Kidney (tissue), 13 donors: ENCODE measurements at regions not wholly inside any gene's neighbourhood (a gene's known extent, or its start where the extent isn't known, plus 50 kb on each side); places are given as distances from the start of the nearest gene placed in this dataset.

Source experiments
- DNase-seq, 5 donors: peaks; one replicate each; pipeline ENCODE4 v3.0.0-alpha.2; 2013 to 2020
- FAIRE-seq: peaks from 2 replicates; lab custom pipeline; 2012; peaks lifted over from hg19 to GRCh38; lab: Jason Lieb, UNC
- H3K27ac ChIP-seq, 2 donors: one replicate each; pipeline ENCODE4 v1.7.0; 2013; ENCODE audit warnings: low read depth in 2 of 2, low read length in 2 of 2, inconsistent platforms in 1 of 2
- H3K27me3 ChIP-seq: one replicate; pipeline ENCODE4 v1.7.1; 2013; ENCODE audit warnings: low read length, inconsistent platforms; ENCODE audit not compliant: control insufficient read depth, insufficient read depth
- H3K36me3 ChIP-seq, 3 donors: one replicate each; pipeline versions ENCODE4 v1.7.0 to v1.7.1; 2013; ENCODE audit warnings: low read length in 3 of 3, control low read depth in 1 of 3, inconsistent platforms in 1 of 3; ENCODE audit not compliant: insufficient read depth in 3 of 3, control insufficient read depth in 2 of 3
- H3K4me1 ChIP-seq, 3 donors: one replicate each; pipeline versions ENCODE4 v1.7.0 to v1.7.1; 2013; ENCODE audit warnings: low read length in 3 of 3, inconsistent platforms in 1 of 3, low read depth in 1 of 3; ENCODE audit not compliant: control insufficient read depth in 2 of 3, insufficient read depth in 2 of 3
- H3K4me3 ChIP-seq, 3 donors: one replicate each; pipeline versions ENCODE4 v1.7.0 to v1.8.1; 2013; ENCODE audit warnings: low read length in 3 of 3, control low read depth in 1 of 3, inconsistent platforms in 1 of 3
- H3K9ac ChIP-seq, 3 donors: one replicate each; pipeline versions ENCODE4 v1.7.0 to v1.7.1; 2013; ENCODE audit warnings: low read length in 3 of 3, control low read depth in 1 of 3, inconsistent platforms in 1 of 3
- H3K9me3 ChIP-seq, 3 donors: one replicate each; pipeline versions ENCODE4 v1.7.0 to v1.7.1; 2013; ENCODE audit warnings: low read length in 3 of 3, control low read depth in 1 of 3, inconsistent platforms in 1 of 3; ENCODE audit not compliant: control insufficient read depth in 2 of 3, insufficient read depth in 1 of 3
- intact Hi-C: fragments of 100-400 bp; cut with DNase I; formaldehyde crosslinking; loops from one replicate; pipeline ENCODE4 v1.11.1; 2022
- TF ChIP-seq, protein P1 (sequence below): IDR thresholded peaks from 3 replicates; pipeline ENCODE4 v1.5.1; 2012; ENCODE audit warnings: mild to moderate bottlenecking, moderate library complexity, borderline replicate concordance; ENCODE audit not compliant: insufficient read depth; ENCODE audit errors: extremely low read depth
- donor health status: control.
- donor health status: control.
- donor health status: control.
- donor health status: control.
- donor health status: control.
- donor health status: DM: yes; HTN: yes; CAD: no.
- donor health status: Normal renal cell carcinoma (clear cell type).

DNA sequence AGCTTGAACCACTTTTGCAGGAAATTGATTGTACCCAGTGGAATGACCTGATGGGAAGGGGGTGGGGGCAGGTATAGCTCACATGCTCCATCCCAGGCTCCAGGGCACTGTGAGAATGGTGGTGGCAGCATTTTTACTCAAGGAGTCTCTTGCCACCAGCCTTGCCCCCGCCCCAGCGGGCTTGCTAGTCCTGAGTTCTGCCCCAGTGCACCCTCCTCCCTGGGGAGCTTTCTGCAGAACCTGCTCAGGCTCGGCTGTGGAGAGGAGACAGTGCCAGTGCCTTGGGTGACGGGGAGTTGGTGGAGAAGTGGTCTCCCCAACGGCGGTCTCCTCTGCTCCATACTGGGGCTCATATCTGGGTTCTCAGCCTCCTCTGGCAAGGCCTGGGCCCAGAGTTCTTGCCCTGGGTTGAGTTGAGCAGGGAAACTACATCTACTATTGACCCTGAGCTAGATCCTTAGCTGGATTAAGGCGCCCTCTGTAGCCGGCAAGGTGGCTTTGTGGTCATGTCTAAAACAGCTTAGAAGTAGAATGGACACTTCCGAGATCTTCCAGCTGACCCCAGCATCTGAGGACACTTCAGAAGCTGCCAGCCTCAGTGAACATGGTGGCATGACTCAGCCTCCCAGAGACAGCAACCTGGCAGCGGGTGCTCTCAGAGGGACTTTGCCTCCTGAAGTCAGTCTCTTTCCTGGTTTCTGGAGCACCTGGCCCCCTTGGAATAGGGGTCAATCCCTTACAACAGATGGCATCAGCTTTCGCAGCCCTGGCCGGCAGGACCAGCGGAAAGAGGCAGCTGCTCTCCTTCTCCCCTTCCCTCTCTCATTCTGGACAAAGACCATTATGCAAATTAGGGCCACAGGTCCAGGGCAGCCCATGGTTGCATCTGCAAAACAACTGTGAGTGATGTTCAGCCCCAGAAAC is 363.4 kb upstream of the MKI67 start:
- H3K9ac ChIP-seq: no peak overlapping the region
- DNase-seq (no peak), FAIRE-seq (no peak)
- intact Hi-C loops: no loop called here
- H3K9me3 ChIP-seq: peaks cover 0 to 3% (median 0%) of the 10 kb centered on the region in 3 donors
- no peak overlapping the region for H3K27ac ChIP-seq
- no peaks in the 10 kb centered on the region for H3K4me1 ChIP-seq
- TF ChIP-seq, protein P1, sequence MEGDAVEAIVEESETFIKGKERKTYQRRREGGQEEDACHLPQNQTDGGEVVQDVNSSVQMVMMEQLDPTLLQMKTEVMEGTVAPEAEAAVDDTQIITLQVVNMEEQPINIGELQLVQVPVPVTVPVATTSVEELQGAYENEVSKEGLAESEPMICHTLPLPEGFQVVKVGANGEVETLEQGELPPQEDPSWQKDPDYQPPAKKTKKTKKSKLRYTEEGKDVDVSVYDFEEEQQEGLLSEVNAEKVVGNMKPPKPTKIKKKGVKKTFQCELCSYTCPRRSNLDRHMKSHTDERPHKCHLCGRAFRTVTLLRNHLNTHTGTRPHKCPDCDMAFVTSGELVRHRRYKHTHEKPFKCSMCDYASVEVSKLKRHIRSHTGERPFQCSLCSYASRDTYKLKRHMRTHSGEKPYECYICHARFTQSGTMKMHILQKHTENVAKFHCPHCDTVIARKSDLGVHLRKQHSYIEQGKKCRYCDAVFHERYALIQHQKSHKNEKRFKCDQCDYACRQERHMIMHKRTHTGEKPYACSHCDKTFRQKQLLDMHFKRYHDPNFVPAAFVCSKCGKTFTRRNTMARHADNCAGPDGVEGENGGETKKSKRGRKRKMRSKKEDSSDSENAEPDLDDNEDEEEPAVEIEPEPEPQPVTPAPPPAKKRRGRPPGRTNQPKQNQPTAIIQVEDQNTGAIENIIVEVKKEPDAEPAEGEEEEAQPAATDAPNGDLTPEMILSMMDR: no peak
- no peaks in the 10 kb centered on the region for H3K27me3 ChIP-seq
- no peaks in the 10 kb centered on the region for H3K36me3 ChIP-seq
- no peak overlapping the region for H3K4me3 ChIP-seq

DNA sequence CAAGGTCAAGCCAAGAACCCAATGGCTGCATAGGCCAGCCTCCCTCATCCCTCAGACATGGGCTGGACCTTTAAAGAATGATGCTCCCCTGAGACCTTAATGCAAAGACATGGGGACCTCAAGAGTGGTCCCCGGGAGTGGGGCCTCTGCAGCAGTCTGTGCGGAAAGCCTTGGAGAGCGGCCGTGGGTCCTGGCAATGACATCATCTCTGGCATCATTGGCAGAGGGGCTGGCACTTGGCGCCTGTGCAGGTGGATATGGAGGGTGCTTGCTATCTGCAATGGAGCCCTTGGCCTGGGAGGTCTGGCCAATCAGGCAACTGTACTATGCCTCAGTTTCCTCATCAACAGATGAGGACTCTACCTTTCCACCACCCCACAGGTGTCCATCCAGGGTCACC is 365.5 kb upstream of the MKI67 start:
- TF ChIP-seq, protein P1: no peak
- Histone ChIP-seq H3K36me3 (no peaks in the 10 kb centered on the region), H3K9me3 (no peaks in the 10 kb centered on the region), H3K4me1 (no peaks in the 10 kb centered on the region), H3K27me3 (no peaks in the 10 kb centered on the region), H3K4me3 (no peak overlapping the region), H3K9ac (no peak overlapping the region), H3K27ac (no peak overlapping the region)
- intact Hi-C loops: no loop called here
- no peak for FAIRE-seq
- no peak for DNase-seq

- H3K4me1 ChIP-seq: no peaks in the 10 kb centered on the region
- no peak overlapping the region for H3K9ac ChIP-seq
- no peak overlapping the region for H3K4me3 ChIP-seq
- no peak for FAIRE-seq
- no peak for DNase-seq
- H3K27me3 ChIP-seq: no peaks in the 10 kb centered on the region
- no peak overlapping the region for H3K27ac ChIP-seq
- intact Hi-C loops: no loop called here
- no peaks in the 10 kb centered on the region for H3K36me3 ChIP-seq
- TF ChIP-seq, protein P1: no peak
- no peaks in the 10 kb centered on the region for H3K9me3 ChIP-seq
Measured at GRCh38 chr10:128493811-128494210, 367.6 kb upstream of the MKI67 start.
